Neural crest cell (in vitro differentiated cells): ENCODE measurements at regions not wholly inside any gene's neighbourhood (a gene's known extent, or its start where the extent isn't known, plus 50 kb on each side); places are given as distances from the start of the nearest gene placed in this dataset.

Experiments
- DNase-seq: peaks from one replicate; pipeline ENCODE4 v3.0.0; 2021; ENCODE audit warnings: low read depth, mixed read lengths, low spot score
- H3K27ac Mint-ChIP-seq: one replicate; pipeline ENCODE4 v1.8.0; 2021; ENCODE audit warnings: mild to moderate bottlenecking, mixed read lengths; ENCODE audit not compliant: unreplicated experiment
- H3K27me3 Mint-ChIP-seq: 2 replicates; pipeline ENCODE4 v1.8.0; 2021; ENCODE audit warnings: low read depth, mild to moderate bottlenecking, mixed read lengths
- H3K36me3 Mint-ChIP-seq: 2 replicates; pipeline ENCODE4 v1.8.0; 2021; ENCODE audit warnings: low read depth, mild to moderate bottlenecking, mixed read lengths
- H3K4me1 Mint-ChIP-seq: 2 replicates; pipeline ENCODE4 v1.8.0; 2021; ENCODE audit warnings: mixed read lengths
- H3K4me3 Mint-ChIP-seq: one replicate; pipeline ENCODE4 v1.8.0; 2021; ENCODE audit warnings: mild to moderate bottlenecking, mixed read lengths
- H3K9me3 Mint-ChIP-seq: 2 replicates; pipeline ENCODE4 v1.8.0; 2021; ENCODE audit warnings: mixed read lengths
- TF ChIP-seq, protein P1 (sequence below): fragments of 200-600 bp; sonication (generic); conservative IDR thresholded peaks from 2 replicates; pipeline ENCODE4 v1.5.0; 2021; ENCODE audit warnings: antibody characterized with exemption, mild to moderate bottlenecking

DNA sequence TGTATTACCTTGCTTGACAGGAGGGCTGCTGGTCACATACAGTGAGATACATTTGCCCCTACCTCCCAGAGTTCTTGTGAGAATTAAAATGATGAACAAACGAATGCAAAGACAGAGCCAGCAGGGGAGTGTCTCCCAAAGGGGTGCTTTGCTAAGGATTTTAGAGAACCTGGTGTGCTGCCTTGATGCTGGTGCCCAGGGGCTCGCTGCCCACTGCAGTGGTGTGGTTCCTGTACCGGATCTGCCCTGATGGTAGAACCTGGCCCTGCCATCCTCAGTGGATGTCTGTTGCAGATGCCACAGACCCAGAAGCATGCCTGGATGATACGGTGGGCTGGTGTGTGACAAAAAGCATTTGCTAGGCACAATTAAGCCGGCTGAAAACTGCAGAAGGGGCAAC, 414.8 kb upstream of the HS6ST1 start:
- peaks cover 9% of the 10 kb centered on the region for H3K9me3 Mint-ChIP-seq
- TF ChIP-seq, protein P1, sequence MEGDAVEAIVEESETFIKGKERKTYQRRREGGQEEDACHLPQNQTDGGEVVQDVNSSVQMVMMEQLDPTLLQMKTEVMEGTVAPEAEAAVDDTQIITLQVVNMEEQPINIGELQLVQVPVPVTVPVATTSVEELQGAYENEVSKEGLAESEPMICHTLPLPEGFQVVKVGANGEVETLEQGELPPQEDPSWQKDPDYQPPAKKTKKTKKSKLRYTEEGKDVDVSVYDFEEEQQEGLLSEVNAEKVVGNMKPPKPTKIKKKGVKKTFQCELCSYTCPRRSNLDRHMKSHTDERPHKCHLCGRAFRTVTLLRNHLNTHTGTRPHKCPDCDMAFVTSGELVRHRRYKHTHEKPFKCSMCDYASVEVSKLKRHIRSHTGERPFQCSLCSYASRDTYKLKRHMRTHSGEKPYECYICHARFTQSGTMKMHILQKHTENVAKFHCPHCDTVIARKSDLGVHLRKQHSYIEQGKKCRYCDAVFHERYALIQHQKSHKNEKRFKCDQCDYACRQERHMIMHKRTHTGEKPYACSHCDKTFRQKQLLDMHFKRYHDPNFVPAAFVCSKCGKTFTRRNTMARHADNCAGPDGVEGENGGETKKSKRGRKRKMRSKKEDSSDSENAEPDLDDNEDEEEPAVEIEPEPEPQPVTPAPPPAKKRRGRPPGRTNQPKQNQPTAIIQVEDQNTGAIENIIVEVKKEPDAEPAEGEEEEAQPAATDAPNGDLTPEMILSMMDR = no peak
- peaks cover 12% of the 10 kb centered on the region for H3K4me1 Mint-ChIP-seq
- no peak overlapping the region for H3K4me3 Mint-ChIP-seq
- H3K27ac Mint-ChIP-seq = no peak overlapping the region
- no peaks in the 10 kb centered on the region for H3K27me3 Mint-ChIP-seq
- no peak for DNase-seq
- H3K36me3 Mint-ChIP-seq = peaks cover 5% of the 10 kb centered on the region

DNA sequence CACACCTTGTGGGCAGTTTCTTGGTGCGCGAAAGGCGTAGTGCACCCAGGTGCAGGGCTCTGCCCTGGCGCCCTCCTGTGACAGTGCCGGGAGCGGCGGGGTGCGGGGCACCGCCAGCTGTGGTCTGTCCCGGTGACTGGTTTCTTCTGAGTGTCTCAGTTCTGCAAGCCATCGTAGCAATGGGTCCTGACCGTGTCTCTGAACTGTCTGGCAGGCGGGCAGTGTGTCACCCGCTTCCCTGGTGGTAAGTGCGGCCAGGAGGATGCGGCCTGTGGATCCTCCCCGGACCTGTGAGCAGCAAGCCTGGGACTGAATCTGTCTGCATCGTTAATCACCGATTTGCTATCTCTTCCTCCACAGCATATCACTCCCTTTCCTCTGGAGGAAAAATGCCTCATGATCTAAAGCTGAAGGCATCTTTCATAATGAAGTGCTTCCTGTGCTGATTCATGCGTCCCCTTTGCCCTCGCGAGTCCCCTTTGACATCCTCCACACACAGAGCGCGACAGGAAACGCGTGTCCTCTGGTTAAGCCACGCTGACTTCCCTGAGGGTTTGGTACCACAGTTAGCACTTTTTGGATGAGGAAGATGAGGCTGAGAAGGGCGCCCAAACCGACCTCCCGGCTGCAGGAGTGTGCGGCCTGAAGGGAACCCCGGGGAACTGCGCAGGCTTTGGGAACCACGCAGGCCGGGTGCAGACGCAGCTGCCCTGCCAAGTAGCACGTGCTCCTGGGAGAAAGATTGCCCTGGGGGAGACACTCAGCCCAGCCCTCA, 416.0 kb upstream of the HS6ST1 start:
- peaks cover 12% of the 10 kb centered on the region for H3K4me1 Mint-ChIP-seq
- H3K9me3 Mint-ChIP-seq = peaks cover 5% of the 10 kb centered on the region
- DNase-seq = no peak
- H3K27ac Mint-ChIP-seq = peak overlapping the region; percentile 67
- peaks cover 3% of the 10 kb centered on the region for H3K36me3 Mint-ChIP-seq
- H3K27me3 Mint-ChIP-seq = no peaks in the 10 kb centered on the region
- TF ChIP-seq, protein P1 = no peak
- no peak overlapping the region for H3K4me3 Mint-ChIP-seq

DNA sequence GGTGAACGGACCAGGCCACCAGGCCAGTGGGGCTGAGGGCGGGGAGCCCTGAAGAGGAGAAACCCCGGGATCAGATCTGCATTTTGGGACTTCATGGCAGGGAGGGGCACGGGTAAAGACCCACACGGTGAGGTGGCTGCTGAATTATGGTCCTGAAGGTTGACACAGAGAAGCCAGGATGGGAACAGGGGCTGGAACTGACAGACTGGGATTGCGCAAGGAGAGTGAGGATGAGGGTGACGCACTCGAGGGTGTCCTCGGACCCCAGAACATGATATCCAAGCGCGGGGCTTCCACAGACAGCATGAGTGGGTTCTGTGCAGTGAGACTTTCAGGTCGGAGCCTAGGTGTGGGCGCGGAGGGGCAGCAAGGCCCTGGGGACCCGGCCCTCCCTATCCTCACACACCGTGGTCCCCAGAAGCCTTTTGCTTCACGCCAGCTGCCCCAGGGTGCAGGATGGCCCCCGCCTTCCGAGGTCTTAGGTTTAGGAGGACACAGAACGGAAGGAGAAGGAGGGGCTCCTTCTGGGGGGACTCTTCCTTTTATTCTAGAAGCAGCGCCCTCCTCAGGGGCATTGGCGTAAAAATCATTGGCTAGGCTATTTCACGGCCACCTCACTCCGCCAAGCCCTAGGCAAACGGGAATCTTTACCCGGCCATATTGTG, 416.8 kb upstream of the HS6ST1 start:
- Mint-ChIP-seq H3K4me1 (peaks cover 12% of the 10 kb centered on the region), H3K27ac (peak overlapping the region; percentile 67), H3K9me3 (no peaks in the 10 kb centered on the region), H3K4me3 (no peak overlapping the region), H3K27me3 (no peaks in the 10 kb centered on the region), H3K36me3 (no peaks in the 10 kb centered on the region)
- TF ChIP-seq, protein P1 = no peak
- DNase-seq = no peak

DNA sequence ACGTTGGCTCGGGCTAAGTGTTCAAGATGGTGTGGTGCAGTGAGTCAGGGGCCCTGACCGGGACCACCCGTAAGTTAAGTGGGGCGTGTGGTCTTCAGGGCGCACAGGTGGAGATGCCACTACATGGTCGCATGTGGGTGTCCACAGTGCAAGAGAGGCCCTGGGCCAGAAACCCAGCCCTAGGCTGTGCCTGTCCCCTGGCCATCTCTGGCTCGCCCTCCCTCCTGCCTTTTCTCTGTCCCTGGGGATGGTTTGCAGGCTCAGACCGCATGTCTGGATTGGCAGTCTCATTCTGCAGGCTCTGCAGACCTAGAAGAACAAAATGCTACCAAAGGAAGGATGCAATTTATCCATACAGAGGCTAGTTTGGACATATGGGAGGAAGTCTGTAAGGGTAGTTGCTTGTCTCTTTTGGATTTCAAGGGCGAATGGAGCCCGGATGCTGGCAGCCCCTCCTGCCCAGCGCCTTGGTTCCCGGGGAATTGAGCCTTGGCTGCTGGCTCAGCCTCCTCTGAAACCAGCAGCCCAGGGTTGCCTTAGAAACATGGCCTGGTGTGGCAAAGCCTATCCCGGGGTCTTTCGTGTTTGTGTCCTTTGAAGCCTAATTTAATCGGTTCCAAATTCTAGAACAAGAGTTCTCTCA, 417.5 kb upstream of the HS6ST1 start:
- H3K4me3 Mint-ChIP-seq = peak overlapping the region; percentile 58
- no peaks in the 10 kb centered on the region for H3K36me3 Mint-ChIP-seq
- no peaks in the 10 kb centered on the region for H3K27me3 Mint-ChIP-seq
- H3K9me3 Mint-ChIP-seq = no peaks in the 10 kb centered on the region
- TF ChIP-seq, protein P1 = no peak
- H3K27ac Mint-ChIP-seq = no peak overlapping the region
- peaks cover 12% of the 10 kb centered on the region for H3K4me1 Mint-ChIP-seq
- no peak for DNase-seq

DNA sequence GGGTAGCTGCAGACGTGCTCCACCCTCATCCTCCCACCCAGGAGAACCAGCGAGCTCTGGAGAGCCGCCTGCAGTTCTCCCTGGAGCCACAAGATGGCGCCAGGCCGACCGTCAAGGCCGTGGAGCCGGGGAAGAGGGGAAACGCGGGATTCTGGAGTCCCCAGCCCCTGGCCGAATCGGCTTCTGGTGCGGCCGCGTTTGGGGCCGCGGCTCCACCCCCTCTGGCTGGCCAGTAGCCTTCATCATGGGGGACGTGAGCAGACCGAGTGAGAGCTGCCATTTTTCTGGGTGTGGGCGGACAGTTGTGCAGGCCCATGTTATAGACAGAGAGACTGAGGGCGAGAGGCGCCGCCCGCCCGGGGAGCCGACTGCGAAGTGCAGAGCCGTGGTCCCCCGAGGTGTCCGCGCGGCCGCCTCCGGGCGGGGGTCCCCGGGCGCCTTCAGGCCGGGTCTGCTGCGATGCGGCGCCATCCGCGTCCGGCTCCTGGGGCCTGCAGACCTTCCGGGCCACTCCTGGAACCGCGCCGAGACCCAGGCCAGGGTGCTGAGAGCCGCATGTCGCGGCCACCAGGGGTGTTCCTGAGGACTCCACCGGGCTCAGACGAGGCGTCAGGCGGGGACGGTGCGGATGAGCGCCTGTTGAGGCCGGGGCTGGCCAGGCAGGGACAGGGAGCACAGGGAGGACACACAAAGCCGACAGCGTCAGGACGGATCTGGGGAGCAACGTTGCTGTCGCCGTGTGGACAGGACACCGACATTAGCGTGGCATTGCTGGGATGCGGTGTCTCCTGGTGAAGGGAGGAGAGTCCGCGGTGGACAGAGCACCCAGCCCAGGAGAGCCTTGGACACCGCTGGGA, 418.2 kb upstream of the HS6ST1 start:
- TF ChIP-seq, protein P1 = peak; percentile 99
- H3K4me1 Mint-ChIP-seq = peaks cover 12% of the 10 kb centered on the region
- H3K36me3 Mint-ChIP-seq = no peaks in the 10 kb centered on the region
- H3K27ac Mint-ChIP-seq = peak overlapping the region; percentile 38
- peak; percentile 85 for DNase-seq
- no peaks in the 10 kb centered on the region for H3K9me3 Mint-ChIP-seq
- H3K27me3 Mint-ChIP-seq = no peaks in the 10 kb centered on the region
- H3K4me3 Mint-ChIP-seq = peak overlapping the region; percentile 58
